Ovary (tissue), 7 donors: ENCODE measurements at regions not wholly inside any gene's neighbourhood (a gene's known extent, or its start where the extent isn't known, plus 50 kb on each side); places are given as distances from the start of the nearest gene placed in this dataset.

ENCODE experiments used
- DNase-seq, 5 donors: peaks; one replicate each; pipeline ENCODE4 v3.0.0-alpha.2; 2019 to 2020
- H3K27ac ChIP-seq, 2 donors: fragments of 200-600 bp; one replicate each; pipeline versions ENCODE4 v1.5.1 to v1.8.0; 2019 to 2022
- H3K27me3 ChIP-seq: fragments of 200-600 bp; one replicate; pipeline ENCODE4 v1.8.0; 2022
- H3K36me3 ChIP-seq: fragments of 200-600 bp; sonication (generic); one replicate; pipeline ENCODE4 v1.5.1; 2019
- H3K4me1 ChIP-seq: one replicate; pipeline ENCODE4 v1.8.1; 2013; ENCODE audit warnings: mild to moderate bottlenecking, moderate library complexity; ENCODE audit not compliant: insufficient read depth
- H3K4me3 ChIP-seq: fragments of 200-600 bp; sonication (generic); one replicate; pipeline ENCODE4 v1.5.1; 2017
- H3K9me3 ChIP-seq, 2 donors: fragments of 200-600 bp in 1 of 2; sonication (generic) in 1 of 2; one replicate each; pipeline versions ENCODE4 v1.5.1 to v1.8.1; 2013 to 2019; ENCODE audit warnings: mild to moderate bottlenecking in 1 of 2, moderate library complexity in 1 of 2
- EP300 ChIP-seq: sonication (generic); formaldehyde crosslinking; IDR thresholded peaks from one replicate; pipeline ENCODE4 v1.6.1; 2017; ENCODE audit warnings: antibody characterized with exemption
- POLR2A ChIP-seq: fragments of 450-650 bp; IDR thresholded peaks from one replicate; pipeline ENCODE4 v1.6.1; 2017; ENCODE audit warnings: antibody characterized with exemption, mild to moderate bottlenecking, moderate library complexity
- WGBS, 3 donors: extraction: QIAGEN DNeasy Blood & Tissue Kit in 1 of 3; methylation state at CpG; one replicate each; pipeline versions ENCODE4 v1.1.5 to v1.1.7; 2013 to 2017; 5-methylcytosine and 5-hydroxymethylcytosine counted together
- intact Hi-C, 4 donors: fragments of 100-400 bp; cut with DNase I; formaldehyde crosslinking; loops; one replicate each; pipeline versions ENCODE4 v1.11.0 to v1.15.1; 2022 to 2023
- TF ChIP-seq, protein P1 (sequence below), 3 donors: fragments of 450-650 bp in 2 of 3; fragments of 200-600 bp in 1 of 3; IDR thresholded peaks; one replicate each; pipeline versions ENCODE4 v1.5.1 to v1.8.0; 2016 to 2022; ENCODE audit warnings: antibody characterized with exemption in 3 of 3, mild to moderate bottlenecking in 1 of 3
- donor health status: DM: no; HTN: no; CAD: no; lungs with moderate emphysema.
- donor health status: DM: no; HTN: no; CAD: no.
- donor health status: Bipolar disorder and iron deficiency.
- donor health status: DM: no; HTN: no; CAD: no.
- donor health status: DM: yes; HTN: yes; CAD: no.

GRCh38 chr12:22969521-22969920 lies 344.6 kb downstream of the ETNK1 start:
- no peak overlapping the region for H3K27ac ChIP-seq
- no peak for DNase-seq
- 5 to 16% (median 5%) methylated on average over 4 of the region's 4 CpGs for WGBS, 3 donors

GRCh38 chr12:22971247-22971646 lies 346.3 kb downstream of the ETNK1 start:
- H3K27ac ChIP-seq, result no peak overlapping the region
- peaks cover 2% of the 10 kb centered on the region for H3K4me1 ChIP-seq
- no peak overlapping the region for H3K4me3 ChIP-seq
- no peaks in the 10 kb centered on the region for H3K36me3 ChIP-seq
- no peaks in the 10 kb centered on the region for H3K27me3 ChIP-seq
- no peak for TF ChIP-seq EP300
- no peak for TF ChIP-seq POLR2A
- TF ChIP-seq, protein P1, sequence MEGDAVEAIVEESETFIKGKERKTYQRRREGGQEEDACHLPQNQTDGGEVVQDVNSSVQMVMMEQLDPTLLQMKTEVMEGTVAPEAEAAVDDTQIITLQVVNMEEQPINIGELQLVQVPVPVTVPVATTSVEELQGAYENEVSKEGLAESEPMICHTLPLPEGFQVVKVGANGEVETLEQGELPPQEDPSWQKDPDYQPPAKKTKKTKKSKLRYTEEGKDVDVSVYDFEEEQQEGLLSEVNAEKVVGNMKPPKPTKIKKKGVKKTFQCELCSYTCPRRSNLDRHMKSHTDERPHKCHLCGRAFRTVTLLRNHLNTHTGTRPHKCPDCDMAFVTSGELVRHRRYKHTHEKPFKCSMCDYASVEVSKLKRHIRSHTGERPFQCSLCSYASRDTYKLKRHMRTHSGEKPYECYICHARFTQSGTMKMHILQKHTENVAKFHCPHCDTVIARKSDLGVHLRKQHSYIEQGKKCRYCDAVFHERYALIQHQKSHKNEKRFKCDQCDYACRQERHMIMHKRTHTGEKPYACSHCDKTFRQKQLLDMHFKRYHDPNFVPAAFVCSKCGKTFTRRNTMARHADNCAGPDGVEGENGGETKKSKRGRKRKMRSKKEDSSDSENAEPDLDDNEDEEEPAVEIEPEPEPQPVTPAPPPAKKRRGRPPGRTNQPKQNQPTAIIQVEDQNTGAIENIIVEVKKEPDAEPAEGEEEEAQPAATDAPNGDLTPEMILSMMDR (IDR thresholded peaks at IDR 0.05), result no peak
- DNase-seq, result peak in 1 of 5 donors; percentile 43
- 44 to 59% (median 58%) methylated on average over 6 of the region's 6 CpGs for WGBS, 3 donors
- intact Hi-C loops, result no loop called here
- H3K9me3 ChIP-seq, result no peaks in the 10 kb centered on the region

More at GRCh38 chr12:22969521-22969920, 344.6 kb downstream of the ETNK1 start:
- no peak overlapping the region for H3K4me3 ChIP-seq
- peaks cover 2% of the 10 kb centered on the region for H3K4me1 ChIP-seq
- intact Hi-C loops, result no loop called here
- no peaks in the 10 kb centered on the region for H3K36me3 ChIP-seq
- no peak for TF ChIP-seq EP300
- TF ChIP-seq POLR2A, result no peak
- TF ChIP-seq, protein P1 (IDR thresholded peaks at IDR 0.05), result no peak
- H3K27me3 ChIP-seq, result no peaks in the 10 kb centered on the region
- no peaks in the 10 kb centered on the region for H3K9me3 ChIP-seq

- Histone ChIP-seq H3K27ac (no peak overlapping the region), H3K27me3 (no peaks in the 10 kb centered on the region), H3K9me3 (no peaks in the 10 kb centered on the region), H3K4me3 (no peak overlapping the region), H3K36me3 (no peaks in the 10 kb centered on the region), H3K4me1 (peaks cover 2% of the 10 kb centered on the region)
- TF ChIP-seq, protein P1 (IDR thresholded peaks at IDR 0.05), result no peak
- TF ChIP-seq EP300 (no peak), POLR2A (no peak)
- intact Hi-C loops, result no loop called here
- DNase-seq, result no peak
- 14 to 24% (median 16%) methylated on average over 12 of the region's 12 CpGs for WGBS, 3 donors
Measured at GRCh38 chr12:22971701-22972191, 346.8 kb downstream of the ETNK1 start.

DNA sequence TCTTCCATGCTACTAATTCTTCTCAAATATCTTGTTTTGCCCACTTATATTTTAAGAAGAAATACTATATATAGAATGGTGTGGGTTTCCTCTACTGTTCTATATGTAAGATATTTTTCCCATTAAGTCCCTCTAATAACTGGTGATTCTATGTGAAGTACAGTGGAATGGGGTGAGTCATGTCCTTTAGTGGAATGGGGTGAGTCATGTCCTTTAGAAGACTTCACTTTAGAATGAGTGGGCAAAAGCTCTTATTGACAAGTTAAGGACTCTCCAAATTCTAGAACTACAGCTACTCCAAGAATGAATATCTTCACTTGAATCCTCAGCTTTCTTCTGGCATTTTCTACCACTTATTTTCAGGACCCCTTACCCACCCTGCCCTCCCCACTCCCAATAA lies 349.9 kb downstream of the ETNK1 start:
- Histone ChIP-seq H3K4me3 (no peak overlapping the region), H3K9me3 (no peaks in the 10 kb centered on the region), H3K36me3 (no peaks in the 10 kb centered on the region), H3K27me3 (no peaks in the 10 kb centered on the region), H3K27ac (no peak overlapping the region), H3K4me1 (peaks cover 2% of the 10 kb centered on the region)
- no peak for DNase-seq
- intact Hi-C loops, result no loop called here
- TF ChIP-seq, protein P1 (IDR thresholded peaks at IDR 0.05), result no peak
- TF ChIP-seq POLR2A, result no peak
- no peak for TF ChIP-seq EP300
